Caco-2 (cell line): ENCODE measurements at regions not wholly inside any gene's neighbourhood (a gene's known extent, or its start where the extent isn't known, plus 50 kb on each side); places are given as distances from the start of the nearest gene placed in this dataset.
"Not testable (repeated sequence)": the region's sequence is repeated elsewhere in the genome, so short reads cannot be mapped to it uniquely, and the experiment has no call there.

Experiments
- BruUV-seq: library from RNA; stranded (reverse); fragments of 400-500 nt; replicated peaks from 2 replicates; lab custom pipeline; 2021; lab: Mats Ljungman, UMichigan
- CTCF ChIA-PET: fragments of 300-600 bp; sonication (Branson Sonifier 250); formaldehyde crosslinking; loops from one replicate; lab custom pipeline; 2022; ENCODE audit warnings: antibody characterized with exemption; lab: Charles Lee
- POLR2A ChIA-PET: fragments of 300-600 bp; sonication (Branson Sonifier 250); formaldehyde crosslinking; loops from one replicate; lab custom pipeline; 2022; ENCODE audit warnings: antibody characterized with exemption; lab: Charles Lee
- DNase-seq, 2 experiments: peaks; one replicate each; pipeline versions ENCODE4 v3.0.0 to v3.0.0-alpha.2; 2020 to 2022
- H3K27me3 ChIP-seq: replicated peaks from 2 replicates; pipeline ENCODE4 v1.6.0; 2011; ENCODE audit warnings: low read length; ENCODE audit not compliant: control insufficient read depth, insufficient read depth
- H3K36me3 ChIP-seq: 2 replicates; pipeline ENCODE4 v1.5.1; 2011; ENCODE audit warnings: low read length; ENCODE audit not compliant: control insufficient read depth, insufficient read depth
- H3K4me1 ChIP-seq: fragments of 250-450 bp; sonication (Bioruptor Pico); 2 replicates; pipeline ENCODE4 v1.5.1; 2020; ENCODE audit warnings: mild to moderate bottlenecking
- H3K4me3 ChIP-seq: 2 replicates; pipeline ENCODE4 v1.5.1; 2011; ENCODE audit warnings: low read depth, mild to moderate bottlenecking, control low read depth, low read length
- H3K9me3 ChIP-seq: fragments of 250-450 bp; sonication (Bioruptor Pico); 2 replicates; pipeline ENCODE4 v1.5.1; 2020; ENCODE audit warnings: mild to moderate bottlenecking, moderate library complexity
- H3K27ac Mint-ChIP-seq: one replicate; pipeline ENCODE4 v1.8.0; 2022; ENCODE audit warnings: mixed read lengths; ENCODE audit not compliant: unreplicated experiment
- H3K27me3 Mint-ChIP-seq: one replicate; pipeline ENCODE4 v1.8.0; 2022; ENCODE audit warnings: mixed read lengths; ENCODE audit not compliant: insufficient read depth, unreplicated experiment
- H3K36me3 Mint-ChIP-seq: one replicate; pipeline ENCODE4 v1.8.0; 2022; ENCODE audit warnings: mild to moderate bottlenecking, mixed read lengths; ENCODE audit not compliant: insufficient read depth, unreplicated experiment
- H3K4me1 Mint-ChIP-seq: one replicate; pipeline ENCODE4 v1.8.0; 2022; ENCODE audit warnings: low read depth, mixed read lengths; ENCODE audit not compliant: unreplicated experiment
- H3K4me3 Mint-ChIP-seq: one replicate; pipeline ENCODE4 v1.8.0; 2022; ENCODE audit warnings: mild to moderate bottlenecking, moderate library complexity, mixed read lengths; ENCODE audit not compliant: unreplicated experiment
- H3K9me3 Mint-ChIP-seq: one replicate; pipeline ENCODE4 v1.8.0; 2022; ENCODE audit warnings: mixed read lengths; ENCODE audit not compliant: unreplicated experiment
- intact Hi-C: fragments of 100-400 bp; cut with micrococcal nuclease; formaldehyde crosslinking; loops from one replicate; pipeline ENCODE4 v1.10.0; 2022; ENCODE audit not compliant: unreplicated experiment
- TF ChIP-seq, protein P1 (sequence below), 2 experiments: fragments of 200-600 bp in 1 of 2; IDR thresholded peaks; 1 replicate in 1 of 2; 2 replicates in 1 of 2; pipeline versions ENCODE4 v1.5.1 to v1.8.0; 2011 to 2022; ENCODE audit warnings: antibody characterized with exemption in 1 of 2, control low read depth in 1 of 2, inconsistent platforms in 1 of 2, low read depth in 1 of 2, low read length in 1 of 2, mild to moderate bottlenecking in 1 of 2, moderate library complexity in 1 of 2; ENCODE audit not compliant: insufficient read depth in 1 of 2, severe bottlenecking in 1 of 2, unreplicated experiment in 1 of 2

DNA sequence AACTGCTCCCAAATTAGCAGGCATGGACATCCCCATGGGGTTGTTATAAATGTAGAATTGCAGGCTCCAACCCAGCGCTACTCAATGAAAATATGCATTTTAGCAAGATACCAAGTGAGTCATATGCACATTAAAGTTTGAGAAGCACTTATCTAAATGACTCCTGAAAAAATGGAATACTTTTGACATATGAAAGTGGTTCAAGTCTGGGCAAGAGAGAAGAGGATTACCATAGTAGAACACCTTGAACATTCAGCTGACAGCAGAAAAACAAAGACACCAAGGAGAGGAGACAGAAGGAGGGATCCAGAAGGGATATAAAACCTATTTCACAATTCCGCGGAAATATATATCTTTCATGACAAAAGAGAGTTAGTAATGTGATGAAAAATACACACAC is 63.2 kb upstream of the CT83 start:
- H3K9me3 Mint-ChIP-seq = no peaks in the 10 kb centered on the region
- H3K27ac Mint-ChIP-seq = no peak overlapping the region
- no peaks in the 10 kb centered on the region for H3K36me3 Mint-ChIP-seq
- ChIA-PET CTCF (no interaction called here), POLR2A (no interaction called here)
- DNase-seq = no peak
- BruUV-seq = no TSS peak
- H3K36me3 ChIP-seq = no peaks in the 10 kb centered on the region
- TF ChIP-seq, protein P1, sequence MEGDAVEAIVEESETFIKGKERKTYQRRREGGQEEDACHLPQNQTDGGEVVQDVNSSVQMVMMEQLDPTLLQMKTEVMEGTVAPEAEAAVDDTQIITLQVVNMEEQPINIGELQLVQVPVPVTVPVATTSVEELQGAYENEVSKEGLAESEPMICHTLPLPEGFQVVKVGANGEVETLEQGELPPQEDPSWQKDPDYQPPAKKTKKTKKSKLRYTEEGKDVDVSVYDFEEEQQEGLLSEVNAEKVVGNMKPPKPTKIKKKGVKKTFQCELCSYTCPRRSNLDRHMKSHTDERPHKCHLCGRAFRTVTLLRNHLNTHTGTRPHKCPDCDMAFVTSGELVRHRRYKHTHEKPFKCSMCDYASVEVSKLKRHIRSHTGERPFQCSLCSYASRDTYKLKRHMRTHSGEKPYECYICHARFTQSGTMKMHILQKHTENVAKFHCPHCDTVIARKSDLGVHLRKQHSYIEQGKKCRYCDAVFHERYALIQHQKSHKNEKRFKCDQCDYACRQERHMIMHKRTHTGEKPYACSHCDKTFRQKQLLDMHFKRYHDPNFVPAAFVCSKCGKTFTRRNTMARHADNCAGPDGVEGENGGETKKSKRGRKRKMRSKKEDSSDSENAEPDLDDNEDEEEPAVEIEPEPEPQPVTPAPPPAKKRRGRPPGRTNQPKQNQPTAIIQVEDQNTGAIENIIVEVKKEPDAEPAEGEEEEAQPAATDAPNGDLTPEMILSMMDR (IDR thresholded peaks at IDR 0.05; ENCODE audit: insufficient read depth in 1 of 2, low read depth in 1 of 2, low read length in 1 of 2, severe bottlenecking in 1 of 2, unreplicated experiment in 1 of 2) = no peak
- H3K4me3 ChIP-seq = no peak overlapping the region
- H3K4me1 Mint-ChIP-seq = no peaks in the 10 kb centered on the region
- intact Hi-C loops = no loop called here
- H3K9me3 ChIP-seq = no peaks in the 10 kb centered on the region
- no peaks in the 10 kb centered on the region for H3K27me3 ChIP-seq
- H3K4me1 ChIP-seq = no peaks in the 10 kb centered on the region
- no peaks in the 10 kb centered on the region for H3K27me3 Mint-ChIP-seq
- no peak overlapping the region for H3K4me3 Mint-ChIP-seq

DNA sequence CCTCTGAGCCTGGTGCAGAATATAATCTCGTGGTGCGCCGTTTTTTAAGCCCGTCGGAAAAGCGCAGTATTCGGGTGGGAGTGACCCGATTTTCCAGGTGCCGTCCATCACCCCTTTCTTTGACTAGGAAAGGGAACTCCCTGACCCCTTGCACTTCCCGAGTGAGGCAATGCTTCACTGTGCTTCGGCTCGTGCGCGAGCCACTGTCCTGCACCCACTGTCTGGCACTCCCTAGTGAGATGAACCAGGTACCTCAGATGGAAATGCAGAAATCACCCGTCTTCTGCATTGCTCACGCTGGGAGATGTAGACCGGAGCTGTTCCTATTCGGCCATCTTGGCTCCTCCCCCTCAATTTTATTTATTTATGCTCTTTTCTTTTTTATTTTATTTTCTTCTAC is 57.5 kb upstream of the CT83 start:
- peak overlapping the region; percentile 76 for H3K4me3 Mint-ChIP-seq
- H3K27me3 Mint-ChIP-seq, BruUV-seq, H3K27ac Mint-ChIP-seq, H3K27me3 ChIP-seq, H3K9me3 ChIP-seq, intact Hi-C loops, H3K9me3 Mint-ChIP-seq, H3K36me3 Mint-ChIP-seq, POLR2A ChIA-PET, H3K4me1 ChIP-seq, CTCF ChIA-PET, H3K36me3 ChIP-seq, H3K4me1 Mint-ChIP-seq: not testable (repeated sequence)
- DNase-seq = peak; percentile 5 to 32
- peak overlapping the region; percentile 22 for H3K4me3 ChIP-seq
